ENCODE measurements at regions not wholly inside any gene's neighbourhood (a gene's known extent, or its start where the extent isn't known, plus 50 kb on each side); places are given as distances from the start of the nearest gene placed in this dataset.

DNA sequence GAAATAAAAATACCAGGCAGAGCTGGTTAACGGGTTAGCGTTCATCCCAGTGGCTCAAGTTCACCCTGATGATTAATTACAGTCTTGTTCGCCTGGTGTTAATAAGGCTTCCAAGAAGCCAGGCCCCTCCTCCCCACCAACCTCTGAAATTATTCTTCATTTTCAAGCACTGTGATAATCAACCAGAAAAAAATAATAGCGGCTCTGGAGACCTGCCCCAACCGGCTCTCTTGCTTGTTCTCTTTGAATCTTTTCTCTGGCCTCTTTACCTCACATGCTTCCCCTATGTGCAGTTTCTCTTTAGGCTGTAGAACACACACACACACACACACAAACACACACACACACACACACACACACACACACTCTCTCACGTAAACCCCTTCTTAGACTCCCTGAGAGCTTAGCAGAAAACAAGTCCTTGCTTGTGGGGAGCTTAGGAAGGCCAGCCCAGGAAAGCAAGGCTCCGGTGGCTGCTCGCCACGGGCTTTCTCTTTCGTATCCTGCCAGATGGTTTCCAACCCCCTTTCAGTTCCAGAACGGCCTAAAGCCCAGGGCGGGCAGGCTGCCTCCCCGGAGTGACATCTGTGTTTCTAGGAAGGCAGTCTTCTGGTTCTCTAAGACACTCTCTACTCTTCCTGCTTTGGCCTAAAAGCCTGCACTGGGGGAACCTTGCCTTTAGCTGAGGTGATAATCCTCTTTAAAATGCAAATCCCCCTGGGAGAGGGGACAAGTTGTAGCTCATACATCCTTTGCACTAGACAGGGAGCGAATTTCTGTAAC is 106.4 kb upstream of the SESN3 start:
- Histone ChIP-seq H2AFZ (ENCODE audit: low read depth, low read length) (no peak overlapping the region), H3K9ac (ENCODE audit: low read depth, low read length) (no peak overlapping the region), H3K79me2 (ENCODE audit: insufficient read depth, low read length) (no peaks in the 10 kb centered on the region), H3K36me3 (ENCODE audit: insufficient read depth, low read length) (no peaks in the 10 kb centered on the region), H3K4me3 (ENCODE audit: low read depth in 1 of 2, low read length in 2 of 2) (no peak overlapping the region), H4K20me1 (ENCODE audit: insufficient read depth, low read length) (no peaks in the 10 kb centered on the region), H3K4me2 (ENCODE audit: insufficient read depth, low read length) (no peak overlapping the region), H3K9me3 (ENCODE audit: insufficient read depth, low read length, severe bottlenecking) (no peaks in the 10 kb centered on the region), H3K27ac (ENCODE audit: low read length) (no peak overlapping the region), H3K27me3 (ENCODE audit: insufficient read depth, low read length, poor library complexity) (peaks cover 9% of the 10 kb centered on the region), H3K4me1 (ENCODE audit: insufficient read depth, low read length) (no peaks in the 10 kb centered on the region)
- ATAC-seq (ENCODE audit: insufficient read depth, low read depth) = peak; percentile 75
- DNase-seq = peak; percentile 18
- no peak for TF ChIP-seq EZH2 (IDR thresholded peaks at IDR 0.05; ENCODE audit: borderline replicate concordance, low read depth, low read length, severe bottlenecking)
- TF ChIP-seq, protein P1, sequence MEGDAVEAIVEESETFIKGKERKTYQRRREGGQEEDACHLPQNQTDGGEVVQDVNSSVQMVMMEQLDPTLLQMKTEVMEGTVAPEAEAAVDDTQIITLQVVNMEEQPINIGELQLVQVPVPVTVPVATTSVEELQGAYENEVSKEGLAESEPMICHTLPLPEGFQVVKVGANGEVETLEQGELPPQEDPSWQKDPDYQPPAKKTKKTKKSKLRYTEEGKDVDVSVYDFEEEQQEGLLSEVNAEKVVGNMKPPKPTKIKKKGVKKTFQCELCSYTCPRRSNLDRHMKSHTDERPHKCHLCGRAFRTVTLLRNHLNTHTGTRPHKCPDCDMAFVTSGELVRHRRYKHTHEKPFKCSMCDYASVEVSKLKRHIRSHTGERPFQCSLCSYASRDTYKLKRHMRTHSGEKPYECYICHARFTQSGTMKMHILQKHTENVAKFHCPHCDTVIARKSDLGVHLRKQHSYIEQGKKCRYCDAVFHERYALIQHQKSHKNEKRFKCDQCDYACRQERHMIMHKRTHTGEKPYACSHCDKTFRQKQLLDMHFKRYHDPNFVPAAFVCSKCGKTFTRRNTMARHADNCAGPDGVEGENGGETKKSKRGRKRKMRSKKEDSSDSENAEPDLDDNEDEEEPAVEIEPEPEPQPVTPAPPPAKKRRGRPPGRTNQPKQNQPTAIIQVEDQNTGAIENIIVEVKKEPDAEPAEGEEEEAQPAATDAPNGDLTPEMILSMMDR (IDR thresholded peaks at IDR 0.05; ENCODE audit: borderline replicate concordance, extremely low read depth, low read length, poor library complexity, severe bottlenecking) = no peak

DNA sequence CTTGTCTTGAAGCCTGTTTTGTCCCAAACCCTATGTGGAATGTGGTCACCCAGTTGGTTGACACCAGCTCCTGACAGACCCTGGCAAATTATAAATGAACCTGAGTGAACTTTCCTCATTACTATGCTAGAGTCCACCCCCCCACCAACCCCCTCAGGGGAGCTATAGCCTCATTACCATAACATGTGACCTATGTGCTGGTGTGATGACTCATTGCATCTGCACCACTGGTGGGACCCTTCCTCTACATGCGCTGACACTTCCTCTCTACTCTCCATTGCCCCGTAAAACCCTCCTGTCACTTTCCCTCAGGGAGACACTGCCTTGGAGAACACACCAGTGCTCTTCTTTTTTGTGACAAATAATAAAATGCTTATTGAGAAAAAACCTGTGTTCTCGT is 105.0 kb upstream of the SESN3 start:
- no peaks in the 10 kb centered on the region for H3K4me1 ChIP-seq (ENCODE audit: insufficient read depth, low read length)
- ATAC-seq (ENCODE audit: insufficient read depth, low read depth) (peak; percentile 44; the same call in 1 of the 3 replicates), DNase-seq (no peak)
- H3K36me3 ChIP-seq (ENCODE audit: insufficient read depth, low read length) = no peaks in the 10 kb centered on the region
- H3K27ac ChIP-seq (ENCODE audit: low read length) = no peak overlapping the region
- no peak overlapping the region for H2AFZ ChIP-seq (ENCODE audit: low read depth, low read length)
- TF ChIP-seq, protein P1 (IDR thresholded peaks at IDR 0.05; ENCODE audit: borderline replicate concordance, extremely low read depth, low read length, poor library complexity, severe bottlenecking) = no peak
- TF ChIP-seq EZH2 (IDR thresholded peaks at IDR 0.05; ENCODE audit: borderline replicate concordance, low read depth, low read length, severe bottlenecking) = no peak
- H3K9ac ChIP-seq (ENCODE audit: low read depth, low read length) = no peak overlapping the region
- no peaks in the 10 kb centered on the region for H3K9me3 ChIP-seq (ENCODE audit: insufficient read depth, low read length, severe bottlenecking)
- no peaks in the 10 kb centered on the region for H3K79me2 ChIP-seq (ENCODE audit: insufficient read depth, low read length)
- peaks cover 9% of the 10 kb centered on the region for H3K27me3 ChIP-seq (ENCODE audit: insufficient read depth, low read length, poor library complexity)
- no peaks in the 10 kb centered on the region for H4K20me1 ChIP-seq (ENCODE audit: insufficient read depth, low read length)
- H3K4me3 ChIP-seq (ENCODE audit: low read depth in 1 of 2, low read length in 2 of 2) = no peak overlapping the region
- H3K4me2 ChIP-seq (ENCODE audit: insufficient read depth, low read length) = no peak overlapping the region

DNA sequence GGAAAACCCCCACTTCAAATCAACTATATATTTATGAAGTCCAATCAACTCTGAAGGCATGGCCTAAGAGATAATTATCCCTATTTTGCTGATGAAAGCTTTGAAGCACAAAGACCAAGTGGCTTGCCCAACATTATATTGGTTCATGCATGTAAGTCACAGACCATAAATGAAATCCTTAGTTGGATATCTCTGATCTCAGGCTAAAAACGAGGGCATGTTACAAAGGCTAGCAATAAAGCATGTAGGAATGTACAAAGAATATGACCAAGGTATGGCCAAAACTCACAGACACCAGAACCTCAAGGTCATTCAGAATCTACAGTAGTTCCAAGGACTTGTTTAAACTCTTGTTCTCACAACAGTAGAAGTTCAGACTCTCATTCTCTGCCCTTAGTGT is 100.2 kb upstream of the SESN3 start:
- Histone ChIP-seq H4K20me1 (ENCODE audit: insufficient read depth, low read length) (no peaks in the 10 kb centered on the region), H3K79me2 (ENCODE audit: insufficient read depth, low read length) (no peaks in the 10 kb centered on the region), H3K9ac (ENCODE audit: low read depth, low read length) (no peak overlapping the region), H3K4me3 (ENCODE audit: low read depth in 1 of 2, low read length in 2 of 2) (no peak overlapping the region), H2AFZ (ENCODE audit: low read depth, low read length) (no peak overlapping the region), H3K4me1 (ENCODE audit: insufficient read depth, low read length) (no peaks in the 10 kb centered on the region), H3K4me2 (ENCODE audit: insufficient read depth, low read length) (no peak overlapping the region), H3K27me3 (ENCODE audit: insufficient read depth, low read length, poor library complexity) (no peaks in the 10 kb centered on the region), H3K9me3 (ENCODE audit: insufficient read depth, low read length, severe bottlenecking) (no peaks in the 10 kb centered on the region), H3K27ac (ENCODE audit: low read length) (no peak overlapping the region), H3K36me3 (ENCODE audit: insufficient read depth, low read length) (no peaks in the 10 kb centered on the region)
- no peak for TF ChIP-seq EZH2 (IDR thresholded peaks at IDR 0.05; ENCODE audit: borderline replicate concordance, low read depth, low read length, severe bottlenecking)
- TF ChIP-seq, protein P1 (IDR thresholded peaks at IDR 0.05; ENCODE audit: borderline replicate concordance, extremely low read depth, low read length, poor library complexity, severe bottlenecking) = no peak
- no peak for ATAC-seq (ENCODE audit: insufficient read depth, low read depth)
- DNase-seq = no peak

All from DND-41 (cell line).